Loucy (cell line): ENCODE measurements at regions not wholly inside any gene's neighbourhood (a gene's known extent, or its start where the extent isn't known, plus 50 kb on each side); places are given as distances from the start of the nearest gene placed in this dataset.

Experiments
- H2AFZ ChIP-seq: fragments of 200-600 bp; sonication (generic); 2 replicates; pipeline ENCODE4 v1.6.0; 2016; ENCODE audit warnings: antibody characterized with exemption, mild to moderate bottlenecking, low read length, moderate library complexity
- H3F3A ChIP-seq: fragments of 200-600 bp; 2 replicates; pipeline ENCODE4 v1.6.0; 2016; ENCODE audit warnings: antibody characterized with exemption, low read depth, mild to moderate bottlenecking
- H3K27me3 ChIP-seq: fragments of 200-600 bp; sonication (generic); 2 replicates; pipeline ENCODE4 v1.6.1; 2014; ENCODE audit warnings: low read length, mild to moderate bottlenecking; ENCODE audit not compliant: insufficient read depth, poor library complexity, severe bottlenecking
- H3K36me3 ChIP-seq: fragments of 200-600 bp; sonication (generic); 2 replicates; pipeline ENCODE4 v1.6.1; 2016; ENCODE audit warnings: low read length; ENCODE audit not compliant: insufficient read depth
- H3K4me1 ChIP-seq: fragments of 200-600 bp; sonication (generic); 2 replicates; pipeline ENCODE4 v1.5.1; 2014; ENCODE audit warnings: low read length, mild to moderate bottlenecking; ENCODE audit not compliant: insufficient read depth, poor library complexity, severe bottlenecking
- H3K4me2 ChIP-seq: fragments of 200-600 bp; sonication (generic); 2 replicates; pipeline ENCODE4 v1.6.0; 2014; ENCODE audit warnings: antibody characterized with exemption, low read length, low read depth, mild to moderate bottlenecking; ENCODE audit not compliant: poor library complexity, severe bottlenecking
- H3K4me3 ChIP-seq: fragments of 200-600 bp; sonication (generic); 2 replicates; pipeline ENCODE4 v1.5.1; 2014; ENCODE audit warnings: low read length, mild to moderate bottlenecking, mixed read lengths; ENCODE audit not compliant: poor library complexity, severe bottlenecking
- H3K79me2 ChIP-seq: fragments of 200-600 bp; sonication (generic); 2 replicates; pipeline ENCODE4 v1.6.1; 2014; ENCODE audit warnings: low read length; ENCODE audit not compliant: insufficient read depth
- H3K9ac ChIP-seq: fragments of 200-600 bp; sonication (generic); 2 replicates; pipeline ENCODE4 v1.6.0; 2014; ENCODE audit warnings: mild to moderate bottlenecking, low read depth, low read length, moderate library complexity; ENCODE audit not compliant: poor library complexity, severe bottlenecking
- H3K9me2 ChIP-seq: fragments of 200-600 bp; sonication (generic); replicated peaks from 2 replicates; pipeline ENCODE4 v1.6.1; 2016; ENCODE audit warnings: low read depth, low read length, mixed read lengths
- H3K9me3 ChIP-seq: fragments of 200-600 bp; sonication (generic); 2 replicates; pipeline ENCODE4 v1.6.1; 2014; ENCODE audit warnings: mild to moderate bottlenecking, antibody characterized with exemption, low read length, low read depth; ENCODE audit not compliant: insufficient read depth
- H4K20me1 ChIP-seq: fragments of 200-600 bp; sonication (generic); 2 replicates; pipeline ENCODE4 v1.6.0; 2014; ENCODE audit warnings: antibody characterized with exemption, low read length, mild to moderate bottlenecking; ENCODE audit not compliant: insufficient read depth, poor library complexity, severe bottlenecking
- EZH2phosphoT487 ChIP-seq: fragments of 200-600 bp; IDR thresholded peaks from 2 replicates; pipeline ENCODE4 v1.6.1; 2018; ENCODE audit warnings: antibody characterized with exemption, mild to moderate bottlenecking, moderate library complexity, borderline replicate concordance
- TF ChIP-seq, protein P1 (sequence below): fragments of 200-600 bp; sonication (generic); conservative IDR thresholded peaks from 2 replicates; pipeline ENCODE4 v1.5.1; 2014; ENCODE audit warnings: mild to moderate bottlenecking, antibody characterized with exemption, low read length

DNA sequence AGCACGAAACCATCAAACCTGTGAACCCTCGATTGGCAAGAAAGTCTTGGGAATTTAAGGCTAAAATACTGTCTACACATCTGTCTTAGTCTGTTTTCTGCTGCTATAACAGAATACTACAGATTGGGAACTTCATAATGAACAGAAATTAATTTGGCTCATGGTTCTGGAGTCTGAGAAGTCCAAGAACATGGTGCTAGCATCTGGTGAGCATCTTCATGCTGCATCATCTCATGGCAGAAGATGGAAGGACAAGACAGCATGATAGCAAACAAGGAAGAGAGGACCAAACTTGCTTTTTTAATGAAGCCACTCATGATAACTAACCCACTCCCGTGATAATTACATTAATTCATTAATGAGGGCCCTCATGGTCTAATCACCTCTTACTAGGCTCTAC, 102.0 kb upstream of the CDKN3 start:
- no peak for TF ChIP-seq EZH2phosphoT487
- TF ChIP-seq, protein P1, sequence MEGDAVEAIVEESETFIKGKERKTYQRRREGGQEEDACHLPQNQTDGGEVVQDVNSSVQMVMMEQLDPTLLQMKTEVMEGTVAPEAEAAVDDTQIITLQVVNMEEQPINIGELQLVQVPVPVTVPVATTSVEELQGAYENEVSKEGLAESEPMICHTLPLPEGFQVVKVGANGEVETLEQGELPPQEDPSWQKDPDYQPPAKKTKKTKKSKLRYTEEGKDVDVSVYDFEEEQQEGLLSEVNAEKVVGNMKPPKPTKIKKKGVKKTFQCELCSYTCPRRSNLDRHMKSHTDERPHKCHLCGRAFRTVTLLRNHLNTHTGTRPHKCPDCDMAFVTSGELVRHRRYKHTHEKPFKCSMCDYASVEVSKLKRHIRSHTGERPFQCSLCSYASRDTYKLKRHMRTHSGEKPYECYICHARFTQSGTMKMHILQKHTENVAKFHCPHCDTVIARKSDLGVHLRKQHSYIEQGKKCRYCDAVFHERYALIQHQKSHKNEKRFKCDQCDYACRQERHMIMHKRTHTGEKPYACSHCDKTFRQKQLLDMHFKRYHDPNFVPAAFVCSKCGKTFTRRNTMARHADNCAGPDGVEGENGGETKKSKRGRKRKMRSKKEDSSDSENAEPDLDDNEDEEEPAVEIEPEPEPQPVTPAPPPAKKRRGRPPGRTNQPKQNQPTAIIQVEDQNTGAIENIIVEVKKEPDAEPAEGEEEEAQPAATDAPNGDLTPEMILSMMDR = no peak
- Histone ChIP-seq H3K27me3 (no peaks in the 10 kb centered on the region), H3K36me3 (no peaks in the 10 kb centered on the region), H3K4me1 (no peaks in the 10 kb centered on the region), H3K4me3 (no peak overlapping the region), H3K9me2 (no peaks in the 10 kb centered on the region), H2AFZ (no peak overlapping the region), H3K9me3 (no peaks in the 10 kb centered on the region), H3K4me2 (no peak overlapping the region), H3K9ac (no peak overlapping the region), H3F3A (no peaks in the 10 kb centered on the region), H4K20me1 (no peaks in the 10 kb centered on the region), H3K79me2 (no peaks in the 10 kb centered on the region)

DNA sequence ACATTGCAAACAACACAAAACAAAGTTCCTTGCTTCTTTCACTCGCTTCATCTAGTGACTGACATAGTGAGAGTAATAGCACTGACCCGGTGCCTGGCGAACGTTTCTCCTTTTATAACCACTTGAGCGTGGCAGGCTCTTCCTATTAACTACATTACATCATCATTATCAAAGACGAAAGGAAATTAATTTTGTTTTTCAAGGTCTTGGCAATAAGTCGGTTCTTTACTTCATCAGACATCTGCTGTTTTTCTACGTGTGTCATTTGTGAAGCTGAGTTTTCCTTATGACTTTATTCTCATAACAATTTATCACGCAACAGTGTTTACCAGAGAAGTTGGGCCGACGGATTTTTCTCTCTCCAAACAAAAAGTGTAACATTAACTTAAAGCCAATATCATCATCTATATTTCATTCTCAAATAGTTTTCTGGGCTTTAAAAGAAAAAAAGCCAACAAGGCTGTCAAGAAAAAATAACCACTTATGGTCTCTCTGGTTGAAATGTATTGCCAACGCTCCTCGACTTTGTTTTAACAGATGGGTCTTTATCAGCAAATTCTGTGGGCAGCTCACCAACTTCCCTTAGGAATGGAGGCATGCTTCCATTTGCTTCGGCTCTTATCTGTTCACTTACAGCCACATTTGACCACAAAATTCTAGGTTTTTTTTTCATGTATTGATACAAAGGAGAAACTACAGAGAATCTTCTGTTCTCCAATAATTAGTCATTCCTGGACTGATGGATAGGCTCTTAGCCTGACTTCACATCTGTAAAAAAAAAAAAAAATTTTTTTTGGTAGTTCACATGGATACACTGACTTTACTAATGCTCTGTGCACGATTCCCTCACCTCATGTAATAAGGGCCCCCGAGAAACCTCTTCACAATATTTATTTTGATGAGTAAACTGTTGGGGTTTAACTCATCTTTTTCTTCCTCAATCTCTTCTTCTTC, 97.1 kb upstream of the CDKN3 start:
- no peaks in the 10 kb centered on the region for H3K27me3 ChIP-seq
- H3K9ac ChIP-seq = no peak overlapping the region
- no peaks in the 10 kb centered on the region for H3K9me2 ChIP-seq
- H3K36me3 ChIP-seq = no peaks in the 10 kb centered on the region
- no peaks in the 10 kb centered on the region for H3K4me1 ChIP-seq
- no peak overlapping the region for H3K4me2 ChIP-seq
- H3K79me2 ChIP-seq = no peaks in the 10 kb centered on the region
- no peak for TF ChIP-seq EZH2phosphoT487
- TF ChIP-seq, protein P1 = no peak
- H3F3A ChIP-seq = no peaks in the 10 kb centered on the region
- H2AFZ ChIP-seq = no peak overlapping the region
- no peaks in the 10 kb centered on the region for H4K20me1 ChIP-seq
- H3K9me3 ChIP-seq = no peaks in the 10 kb centered on the region
- no peak overlapping the region for H3K4me3 ChIP-seq

DNA sequence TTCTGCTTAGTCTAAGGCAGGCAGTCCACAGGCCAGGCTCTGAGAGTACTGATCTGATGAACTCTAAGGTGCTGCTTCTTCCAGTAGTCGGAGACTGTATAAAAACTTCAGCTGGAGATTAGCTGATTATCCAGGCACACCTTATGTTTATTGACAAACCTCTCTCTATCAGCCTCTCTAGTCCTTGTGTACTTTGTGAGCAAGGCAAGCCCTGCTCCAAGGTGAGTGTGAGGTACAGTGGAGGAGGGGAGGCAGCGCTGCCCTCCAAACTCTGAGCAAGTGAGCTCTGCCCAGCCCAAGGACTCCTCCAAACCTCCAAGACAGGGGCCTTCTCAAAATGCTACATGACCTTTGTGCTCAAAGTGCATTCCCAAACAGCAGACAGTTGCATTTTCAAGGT, 95.9 kb upstream of the CDKN3 start:
- H3K4me2 ChIP-seq = no peak overlapping the region
- no peak overlapping the region for H3K9ac ChIP-seq
- no peaks in the 10 kb centered on the region for H3K9me3 ChIP-seq
- TF ChIP-seq, protein P1 = no peak
- no peak overlapping the region for H3K4me3 ChIP-seq
- no peaks in the 10 kb centered on the region for H4K20me1 ChIP-seq
- H3K9me2 ChIP-seq = no peaks in the 10 kb centered on the region
- H2AFZ ChIP-seq = no peak overlapping the region
- no peaks in the 10 kb centered on the region for H3K4me1 ChIP-seq
- no peaks in the 10 kb centered on the region for H3K27me3 ChIP-seq
- H3F3A ChIP-seq = no peaks in the 10 kb centered on the region
- no peaks in the 10 kb centered on the region for H3K36me3 ChIP-seq
- H3K79me2 ChIP-seq = no peaks in the 10 kb centered on the region
